Brain pericyte (primary cell): ENCODE measurements at regions not wholly inside any gene's neighbourhood (a gene's known extent, or its start where the extent isn't known, plus 50 kb on each side); places are given as distances from the start of the nearest gene placed in this dataset.

Experiments used
- DNase-seq: peaks from one replicate; pipeline ENCODE4 v3.0.0-alpha.2; 2012; ENCODE audit warnings: low read depth, low spot score

DNA sequence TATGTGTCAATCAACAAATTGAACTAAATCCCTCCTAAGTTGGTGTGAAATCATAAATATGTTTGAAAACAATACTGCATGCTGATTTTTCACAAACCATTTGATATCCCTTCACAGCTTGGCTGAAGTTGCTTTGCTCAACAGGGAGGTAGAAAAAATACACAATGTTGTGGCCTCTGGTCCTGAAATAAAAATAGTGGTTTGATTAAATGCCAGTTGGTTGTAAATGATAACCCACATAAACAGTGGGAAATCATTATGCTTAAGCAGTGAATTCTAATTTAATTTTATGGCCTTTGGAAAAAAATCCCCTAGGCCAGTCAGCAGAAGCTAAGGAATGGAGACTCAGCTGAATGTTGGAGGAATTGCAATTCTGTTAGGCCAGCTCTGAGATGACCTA is 359.4 kb upstream of the CWC22 start:
- no peak for DNase-seq

DNA sequence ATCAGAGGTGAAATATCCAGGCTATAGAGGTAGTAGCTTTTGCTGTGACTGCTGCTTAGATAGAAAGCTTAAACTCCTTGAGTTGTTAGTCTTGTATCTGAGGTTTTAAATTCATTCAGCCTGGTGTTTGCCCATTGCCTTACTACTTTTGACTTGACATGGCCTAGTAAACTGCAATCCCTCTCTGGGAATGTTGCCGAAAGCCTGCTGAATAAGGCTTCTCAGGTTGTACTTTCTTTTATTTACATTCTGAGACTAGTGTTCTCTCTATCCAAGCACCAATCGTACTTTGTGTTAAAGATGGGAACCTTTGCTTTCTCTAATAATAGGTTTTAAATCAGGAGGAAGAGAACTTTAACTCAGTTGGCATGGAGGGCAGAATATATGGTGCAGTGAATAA is 357.6 kb upstream of the CWC22 start:
- no peak for DNase-seq

DNA sequence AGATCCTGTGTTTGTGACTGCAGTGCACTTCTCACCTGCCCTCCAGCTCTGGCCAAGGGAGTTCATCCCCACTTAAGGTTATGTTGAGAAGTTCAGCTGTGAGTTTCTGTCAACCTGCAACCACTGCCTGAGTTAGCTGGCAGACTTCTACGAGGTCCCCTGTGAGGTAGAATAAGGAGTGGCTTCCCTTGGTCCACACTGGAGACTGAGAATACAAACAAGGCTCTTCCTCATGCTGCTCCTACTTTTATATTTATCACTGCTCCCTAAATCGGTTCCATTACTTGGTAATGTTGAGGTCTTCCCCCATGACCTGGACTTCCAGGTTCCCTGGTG is 353.2 kb upstream of the CWC22 start:
- DNase-seq = no peak

DNA sequence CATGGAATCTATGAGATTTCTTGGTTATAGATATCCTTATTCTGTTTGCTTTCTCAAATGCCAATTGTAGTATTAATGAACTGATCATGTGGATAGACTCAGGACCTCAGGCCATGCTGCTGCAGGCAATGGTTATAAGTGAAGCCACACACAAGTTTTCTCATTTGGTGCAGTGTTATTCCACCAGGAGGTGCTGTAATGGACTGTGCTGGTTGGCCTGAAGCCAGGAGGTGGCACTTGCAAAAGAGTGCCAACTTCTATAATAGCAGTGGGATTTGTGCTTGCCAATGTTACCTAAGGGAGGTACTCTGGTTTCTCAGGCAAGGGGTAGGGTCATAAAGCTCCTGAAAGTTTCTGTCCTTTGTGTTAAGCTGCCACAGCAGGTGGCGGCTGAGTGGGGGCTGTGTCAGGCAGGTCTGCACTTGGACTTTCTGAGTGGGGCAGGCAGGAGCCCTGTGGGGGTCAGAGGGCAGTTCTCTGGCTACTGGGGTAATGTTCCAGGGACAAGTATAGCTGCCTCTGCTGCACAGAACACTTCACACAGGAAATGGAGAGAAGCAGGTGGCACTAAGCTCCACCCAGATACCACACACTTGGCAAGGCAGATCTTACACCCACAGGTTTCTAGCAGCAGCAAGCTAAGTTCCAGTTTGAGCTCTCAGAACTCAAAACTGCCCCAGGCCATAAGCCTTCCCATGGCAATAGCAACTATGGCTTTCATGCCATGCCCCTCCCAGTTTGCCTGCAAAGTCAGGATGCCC is 352.6 kb upstream of the CWC22 start:
- DNase-seq = no peak

DNA sequence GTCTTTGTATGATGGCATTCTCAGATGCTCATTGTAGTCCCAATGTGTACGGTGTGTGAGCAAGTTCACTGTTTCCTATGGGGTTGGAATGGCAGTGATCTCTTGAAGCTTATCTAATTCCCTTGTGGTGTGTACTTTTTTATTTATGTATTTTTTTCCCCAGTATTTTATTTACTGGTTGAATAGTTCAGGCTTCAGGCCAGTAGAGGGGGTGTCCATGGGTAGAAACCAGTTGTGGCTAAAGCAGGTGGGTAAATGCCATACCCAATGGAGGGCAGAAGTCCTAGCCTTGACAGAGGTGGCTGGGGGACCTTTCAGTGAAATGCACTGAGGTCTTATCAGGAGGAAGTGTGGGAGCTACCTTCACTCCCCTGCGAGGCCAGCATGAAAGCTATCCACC is 351.4 kb upstream of the CWC22 start:
- no peak for DNase-seq

DNA sequence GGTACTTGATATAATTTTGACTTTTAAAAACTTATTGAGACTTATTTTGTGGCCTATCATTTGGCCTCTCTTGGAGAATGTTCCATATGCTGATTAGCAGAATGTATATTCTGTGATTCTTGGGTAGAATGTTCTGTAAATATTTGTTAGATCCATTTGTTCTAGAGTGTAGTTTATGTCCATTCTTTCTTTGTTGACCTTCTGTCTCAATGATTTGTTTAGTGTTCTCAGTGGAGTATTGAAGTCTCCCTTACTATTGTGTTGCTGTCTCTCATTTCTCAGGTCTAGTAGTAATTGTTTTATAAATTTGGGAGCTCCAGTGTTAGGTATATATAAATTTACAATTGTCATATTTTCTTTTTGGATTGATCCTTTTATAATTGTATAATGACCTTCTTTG is 349.6 kb upstream of the CWC22 start:
- DNase-seq = no peak

DNA sequence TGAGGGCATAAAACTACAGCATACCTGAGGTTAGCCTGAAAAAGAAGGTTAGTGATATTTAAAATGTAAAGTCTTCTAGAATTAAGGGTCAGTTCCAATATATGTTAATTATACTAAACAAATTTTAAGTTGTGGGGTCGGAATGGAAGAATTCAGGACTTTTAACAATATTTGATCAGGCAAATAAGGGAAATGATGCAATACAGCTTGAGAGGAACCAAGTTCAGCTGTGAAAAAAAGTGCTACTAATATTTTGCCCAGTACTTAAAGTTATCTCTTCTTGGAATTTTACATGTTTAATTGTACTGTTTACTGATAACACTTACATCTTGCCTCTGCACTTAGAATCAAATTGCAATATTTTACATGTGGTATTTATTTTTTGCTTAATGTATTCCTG is 345.5 kb upstream of the CWC22 start:
- DNase-seq = no peak

DNA sequence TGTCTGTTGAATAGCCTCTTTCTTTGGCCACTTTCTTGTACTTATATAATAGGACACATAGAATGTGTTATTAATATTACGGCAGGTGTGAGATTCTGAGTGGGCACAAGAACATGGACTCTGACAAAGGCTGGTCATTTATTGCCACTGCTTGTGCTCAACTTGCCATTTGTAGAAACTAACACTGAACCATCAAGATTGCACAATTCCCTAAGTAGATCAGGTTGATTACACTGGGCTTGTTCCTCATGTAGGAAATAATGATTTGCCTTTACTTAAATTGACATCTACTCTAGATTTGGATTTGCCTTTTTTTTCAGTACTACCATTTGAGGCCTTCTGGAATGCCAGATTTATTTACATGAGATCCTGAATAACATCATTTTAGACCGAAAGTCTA is 342.7 kb upstream of the CWC22 start:
- DNase-seq = no peak

DNA sequence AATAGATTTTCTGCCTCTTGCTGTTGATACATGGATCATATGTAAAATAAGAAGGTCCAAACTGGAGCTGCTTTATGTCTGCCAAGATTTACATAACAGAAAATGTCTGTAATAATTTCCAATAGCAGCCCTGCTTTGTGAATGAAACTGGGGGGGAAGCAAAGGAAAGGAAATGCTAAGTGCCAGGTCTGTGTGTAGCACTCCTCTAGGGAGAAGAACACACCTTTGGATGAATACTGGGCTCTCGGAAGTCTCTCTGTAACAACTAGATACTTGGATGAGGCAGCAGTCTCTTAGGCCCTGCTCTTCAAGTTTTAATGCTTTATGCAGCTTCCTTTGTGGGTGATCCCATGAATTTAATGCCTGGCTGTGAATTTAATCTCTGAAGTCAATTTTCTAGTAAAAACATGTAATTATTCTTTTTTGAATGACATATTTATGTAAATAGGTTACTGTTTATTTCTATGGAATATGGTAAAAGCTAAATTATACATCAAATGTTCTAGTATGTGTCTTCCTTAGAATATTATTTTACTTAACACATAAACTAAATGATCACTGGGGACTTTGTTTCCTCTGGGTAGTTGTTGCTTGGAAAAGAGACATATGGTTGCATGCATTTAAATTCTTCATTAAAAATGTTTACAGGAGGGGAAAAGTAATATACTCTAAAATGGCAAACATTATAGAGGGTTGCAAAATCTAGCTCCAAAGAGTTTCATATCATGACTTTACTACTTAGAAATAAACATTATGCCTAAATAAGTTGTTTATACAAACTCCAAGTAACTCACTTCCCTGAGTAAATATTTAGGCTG is 336.6 kb upstream of the CWC22 start:
- no peak for DNase-seq

DNA sequence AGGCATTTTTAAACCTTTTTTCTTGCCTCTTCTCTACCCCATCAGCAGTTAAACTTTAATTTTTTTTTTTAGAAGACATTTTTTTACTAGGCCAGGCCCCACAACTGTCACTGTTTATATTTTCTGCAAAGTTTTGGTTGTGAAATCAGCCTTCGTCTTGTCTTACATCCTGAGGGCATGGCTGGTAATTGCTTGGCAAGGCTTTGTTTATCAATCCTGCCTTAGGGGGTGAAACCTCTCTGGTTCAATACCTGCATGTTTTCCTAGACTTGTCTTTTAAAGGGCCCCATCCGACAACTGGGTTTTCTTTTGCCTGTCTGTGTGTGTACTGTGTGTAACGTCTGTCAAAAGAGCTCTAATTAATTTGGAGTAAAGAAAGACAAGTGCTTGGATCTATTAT is 330.0 kb upstream of the CWC22 start:
- DNase-seq = no peak

DNA sequence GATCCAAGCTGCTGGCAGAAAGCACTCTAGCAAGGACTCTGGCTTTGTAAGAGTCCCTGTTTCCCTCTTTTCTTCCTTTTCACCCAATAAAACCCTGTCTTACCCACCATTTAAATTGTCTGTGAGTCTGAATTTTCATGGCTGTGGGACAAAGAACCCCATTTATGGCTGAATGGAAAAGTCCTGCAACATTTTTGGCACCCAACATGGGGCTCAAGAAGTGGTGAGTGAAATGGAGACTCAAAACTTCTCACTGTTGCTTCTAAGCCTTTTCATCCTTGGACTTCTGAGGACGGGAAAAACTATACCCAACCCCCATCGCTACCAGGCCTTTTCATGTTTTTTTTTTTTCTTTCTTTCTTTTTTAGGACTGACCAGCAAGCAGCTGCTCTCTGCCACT is 329.5 kb upstream of the CWC22 start:
- DNase-seq = no peak

DNA sequence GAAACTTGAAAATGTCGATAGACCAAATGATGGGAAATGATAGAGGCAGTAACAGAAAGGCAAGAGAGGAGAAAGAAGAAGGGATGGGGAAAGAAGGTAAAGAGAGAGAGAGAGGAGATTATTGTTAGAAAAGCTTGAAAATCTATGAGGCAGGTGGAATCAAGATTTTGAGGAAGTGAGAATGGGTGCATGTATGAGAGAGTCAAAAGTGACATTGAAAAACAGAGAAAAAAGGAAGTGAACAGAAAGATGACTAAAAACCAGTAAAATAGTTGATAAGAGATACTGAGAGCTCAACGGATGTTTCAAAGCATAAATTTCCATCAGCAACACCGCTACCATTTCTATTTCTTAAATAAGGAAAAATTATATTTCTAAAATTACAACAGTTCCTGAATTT is 327.4 kb upstream of the CWC22 start:
- DNase-seq = no peak

DNA sequence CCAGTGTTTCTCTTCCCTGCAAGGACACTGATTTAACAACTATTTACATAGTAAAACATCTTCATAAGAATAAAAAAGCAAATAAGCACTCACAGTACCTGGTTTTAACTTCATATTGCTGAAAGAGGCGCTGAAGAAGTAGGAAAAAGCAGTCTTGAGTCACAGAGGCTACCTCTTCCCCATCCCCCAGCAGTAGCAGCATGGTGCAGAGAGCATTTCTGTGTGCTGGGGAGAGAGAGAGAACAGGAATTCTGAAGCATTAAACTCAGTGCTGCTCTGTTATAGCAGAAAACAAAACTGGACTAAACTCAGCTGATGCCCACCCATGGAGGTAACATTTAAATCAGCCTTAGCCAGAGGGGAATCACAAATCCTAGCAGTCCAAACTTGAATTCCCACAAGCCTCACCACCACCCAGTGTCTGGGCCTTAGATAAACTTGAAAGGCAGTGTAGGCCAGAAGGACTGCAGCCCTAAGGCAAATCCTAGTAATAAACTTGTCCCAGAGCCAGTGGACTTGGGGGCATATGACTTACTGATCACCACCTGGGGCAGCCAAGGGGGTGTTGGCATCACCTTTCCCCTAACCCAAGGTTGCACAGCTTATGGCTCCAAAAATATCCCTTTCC is 321.8 kb upstream of the CWC22 start:
- DNase-seq = no peak

DNA sequence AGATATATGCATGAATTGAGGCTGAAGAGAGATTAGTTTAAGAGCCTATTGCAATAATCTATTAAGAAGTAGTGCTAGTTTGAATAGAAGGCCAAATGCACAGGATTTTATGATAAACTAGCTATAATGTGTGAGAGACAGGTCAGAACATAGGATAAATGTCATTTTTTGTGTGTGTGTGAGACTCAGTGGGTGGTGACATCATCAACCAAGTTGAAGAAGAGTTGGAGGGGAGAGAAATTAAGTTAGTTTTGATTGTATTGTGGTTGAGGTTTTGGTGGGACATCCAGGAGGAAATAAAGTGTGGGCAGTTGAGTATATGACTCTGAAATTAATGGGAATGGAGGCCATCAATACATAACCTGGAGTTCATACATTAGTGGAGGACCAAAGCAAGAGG is 320.1 kb upstream of the CWC22 start:
- DNase-seq = no peak

DNA sequence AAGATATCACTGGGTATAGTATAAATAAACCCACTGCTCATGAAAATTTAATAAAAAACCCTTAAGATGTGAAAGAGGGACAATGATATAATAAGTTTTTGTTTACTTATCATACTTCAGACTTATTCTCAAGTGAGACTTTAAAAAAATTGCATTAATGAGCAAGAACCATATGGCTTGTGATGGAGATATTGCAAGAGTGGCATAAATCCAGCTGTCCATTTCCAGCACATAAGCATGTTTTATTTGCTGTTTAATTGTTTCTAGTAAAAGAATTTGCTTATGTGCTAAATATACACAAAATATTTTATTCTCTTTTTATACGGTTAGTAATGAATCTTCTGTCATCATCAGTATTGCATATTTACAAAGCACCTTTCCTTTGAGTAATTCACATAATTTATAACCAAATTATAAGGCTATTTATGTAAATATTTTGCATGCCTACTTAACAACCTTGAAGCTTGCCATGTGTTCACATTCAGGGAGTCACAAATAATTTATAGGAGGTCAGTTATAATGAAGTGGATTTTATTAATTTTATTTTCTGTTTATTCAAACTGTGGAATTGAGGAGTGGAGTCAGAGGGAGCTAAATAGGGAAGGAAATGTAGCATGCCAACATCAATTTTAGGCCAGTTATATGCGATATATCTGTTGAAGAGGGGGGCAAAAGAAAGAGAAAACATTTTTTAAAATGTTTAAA is 318.5 kb upstream of the CWC22 start:
- DNase-seq = no peak

DNA sequence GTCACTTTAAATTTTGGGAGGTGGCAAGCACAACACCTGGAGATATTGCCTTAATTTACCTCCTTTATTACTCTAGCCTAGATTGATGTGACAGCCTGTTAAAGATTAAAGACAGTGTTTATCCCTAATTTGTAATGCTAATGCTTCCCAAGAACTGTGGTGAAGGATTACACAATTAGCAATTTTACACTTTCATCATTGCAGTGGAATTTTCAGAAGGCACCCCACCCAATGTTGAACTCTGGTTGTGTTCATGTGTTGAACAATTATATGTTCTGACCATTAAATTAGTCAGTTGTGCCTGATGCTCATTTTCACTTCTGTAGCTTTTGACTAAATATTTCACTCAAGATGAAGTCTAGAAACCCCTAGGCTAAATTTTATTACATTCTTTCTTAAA is 317.1 kb upstream of the CWC22 start:
- no peak for DNase-seq

DNA sequence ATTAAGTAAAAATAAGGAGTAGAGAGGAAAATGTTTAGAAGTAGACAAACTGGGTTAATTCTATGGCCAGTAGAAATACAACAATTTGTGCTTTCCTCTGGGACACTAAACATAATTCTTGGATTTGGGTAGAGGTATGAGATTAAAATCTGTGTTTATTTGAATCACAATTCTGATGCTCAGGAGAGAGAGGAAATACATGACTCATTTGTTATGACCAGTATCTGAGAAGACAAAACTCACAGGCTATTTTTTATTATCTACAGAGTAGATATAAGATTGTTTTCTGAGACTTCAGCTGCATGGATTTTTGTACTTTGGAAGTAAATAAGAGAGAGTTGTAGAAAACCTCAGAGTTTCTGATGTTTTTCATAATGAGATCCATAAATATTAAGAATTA is 315.7 kb upstream of the CWC22 start:
- DNase-seq = no peak

DNA sequence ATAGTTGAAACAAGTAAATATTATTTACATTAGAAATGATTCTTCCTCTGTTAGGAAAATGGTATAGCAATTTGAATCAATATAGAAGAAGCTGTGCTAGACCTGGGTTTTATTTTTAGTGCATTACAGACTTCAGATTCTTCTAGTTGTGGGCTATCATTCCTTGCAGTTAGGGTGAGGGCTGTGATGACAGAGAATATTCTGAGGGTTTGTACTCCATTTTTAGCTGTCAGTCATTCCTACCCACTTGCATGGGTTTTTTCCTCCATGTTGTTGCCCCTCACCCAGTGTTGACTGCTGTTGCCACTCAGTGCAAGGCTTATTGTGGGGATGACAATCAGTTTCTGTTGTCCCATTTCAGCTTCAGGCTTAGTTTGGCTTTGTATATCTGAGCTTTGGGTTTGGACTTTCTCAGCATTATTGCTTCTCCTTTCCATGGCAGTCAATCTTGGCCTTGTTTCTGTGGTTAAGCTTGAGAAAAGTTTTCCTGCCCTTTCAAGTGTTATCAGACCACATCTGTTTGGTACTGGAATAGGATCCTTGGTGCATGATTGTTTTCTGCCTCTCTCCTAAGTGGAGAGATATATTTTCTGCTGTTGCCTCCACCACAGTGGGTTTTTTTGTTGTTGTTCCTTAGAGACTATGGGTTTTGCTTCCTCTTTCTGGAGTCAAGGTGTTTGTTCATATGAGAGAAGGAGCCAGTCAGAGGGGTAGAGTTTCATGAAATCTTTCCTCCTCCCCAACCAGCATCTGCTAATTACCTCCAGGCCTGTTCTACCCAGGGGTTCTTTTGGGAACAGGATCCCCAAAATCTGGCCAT is 312.7 kb upstream of the CWC22 start:
- no peak for DNase-seq

DNA sequence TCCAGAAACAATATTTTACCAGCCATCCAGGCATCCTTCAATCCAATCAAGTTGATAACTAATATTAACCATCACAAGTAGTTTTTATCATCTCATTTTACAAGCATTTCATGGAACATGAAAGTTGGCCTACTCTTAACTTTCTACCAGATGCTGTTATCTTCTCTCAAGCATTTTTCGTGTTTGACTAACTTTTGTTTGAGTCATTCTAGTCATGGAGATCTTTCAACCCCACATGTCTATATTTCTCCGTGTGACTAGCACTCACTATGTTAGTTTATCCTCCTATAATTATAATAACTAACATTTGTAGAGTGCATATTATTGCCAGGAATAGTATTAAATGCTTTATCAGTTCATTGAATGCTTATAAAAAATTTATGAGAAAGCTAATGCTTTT is 307.0 kb upstream of the CWC22 start:
- no peak for DNase-seq

DNA sequence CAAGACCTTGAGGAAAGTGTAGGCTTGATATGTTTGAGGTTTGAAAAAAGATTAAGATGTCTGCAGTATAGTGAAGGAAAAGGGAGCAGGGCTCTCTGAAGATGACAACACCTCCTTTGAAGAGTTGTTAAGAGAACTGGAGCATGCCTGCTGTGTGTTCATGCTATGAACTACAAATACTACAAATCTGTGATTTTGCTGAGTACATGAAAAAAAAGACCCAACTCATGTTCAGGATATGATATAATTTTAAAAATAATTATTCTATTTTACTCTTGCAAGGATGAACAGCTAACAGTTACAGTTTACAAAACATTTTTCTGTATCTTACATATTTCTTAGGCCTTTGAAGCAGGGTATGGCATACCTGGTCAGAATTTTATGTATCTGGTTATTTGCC is 305.4 kb upstream of the CWC22 start:
- no peak for DNase-seq

DNA sequence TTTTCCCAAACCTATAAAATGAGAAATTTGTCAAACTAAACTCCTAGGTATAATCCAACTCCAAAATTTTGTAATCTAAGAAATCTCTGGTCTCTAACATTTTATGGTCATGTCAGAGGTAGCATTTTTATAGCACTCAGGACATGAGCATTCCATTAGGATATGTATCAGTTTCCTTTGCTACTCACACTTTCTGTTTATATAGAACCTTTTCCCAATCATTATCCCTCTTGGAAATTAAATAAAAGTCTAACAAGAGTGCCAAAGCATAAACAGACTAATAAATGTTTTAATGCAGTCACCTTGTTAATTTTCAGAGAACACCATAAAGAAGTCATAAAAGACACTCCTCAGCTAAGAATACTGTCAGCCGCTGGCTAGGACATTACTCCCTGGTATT is 300.0 kb upstream of the CWC22 start:
- DNase-seq = no peak

DNA sequence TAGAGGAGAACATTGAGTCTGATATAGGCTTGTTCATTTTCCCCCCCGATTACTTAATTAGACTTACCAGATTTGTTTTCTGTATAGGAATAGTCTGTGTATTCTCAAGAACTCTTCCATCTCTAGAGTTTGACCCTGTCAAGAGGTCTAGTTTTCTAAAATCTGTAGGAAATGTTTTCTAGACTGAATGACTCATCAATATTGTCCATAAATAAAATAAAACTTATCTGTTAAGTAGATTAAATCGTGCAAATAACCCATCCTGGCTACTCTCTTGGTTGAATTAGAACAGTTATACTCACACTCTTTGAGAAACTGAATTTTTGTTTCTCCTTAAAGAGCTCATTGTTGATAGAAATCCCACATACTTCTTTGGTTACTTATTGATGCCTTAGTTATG is 299.2 kb upstream of the CWC22 start:
- no peak for DNase-seq
